ENCODE measurements at regions not wholly inside any gene's neighbourhood (a gene's known extent, or its start where the extent isn't known, plus 50 kb on each side); places are given as distances from the start of the nearest gene placed in this dataset.

- Histone ChIP-seq H3K27ac (ENCODE audit: low read depth, low read length) (peak overlapping the region; percentile 79), H3K36me3 (ENCODE audit: control insufficient read depth, insufficient read depth, low read length) (no peaks in the 10 kb centered on the region), H3K27me3 (ENCODE audit: control insufficient read depth, insufficient read depth, low read length) (no peaks in the 10 kb centered on the region), H3K4me1 (ENCODE audit: control insufficient read depth, insufficient read depth, low read length) (peaks cover 20% of the 10 kb centered on the region), H3K4me3 (ENCODE audit: low read depth, low read length) (no peak overlapping the region), H3K9me3 (ENCODE audit: control insufficient read depth, insufficient read depth, low read length) (no peaks in the 10 kb centered on the region)
- peak in 4 of 6 donors; percentile 61 to 89 (median 76) for DNase-seq (ENCODE audit: low read depth in 4 of 6, low spot score in 6 of 6)
- 22% methylated on average over 1 of the region's 4 CpGs for WGBS (ENCODE audit: insufficient coverage)
These were observed 109.3 kb upstream of the TAB2 start for GRCh38 chr6:149208134-149208601.

DNA sequence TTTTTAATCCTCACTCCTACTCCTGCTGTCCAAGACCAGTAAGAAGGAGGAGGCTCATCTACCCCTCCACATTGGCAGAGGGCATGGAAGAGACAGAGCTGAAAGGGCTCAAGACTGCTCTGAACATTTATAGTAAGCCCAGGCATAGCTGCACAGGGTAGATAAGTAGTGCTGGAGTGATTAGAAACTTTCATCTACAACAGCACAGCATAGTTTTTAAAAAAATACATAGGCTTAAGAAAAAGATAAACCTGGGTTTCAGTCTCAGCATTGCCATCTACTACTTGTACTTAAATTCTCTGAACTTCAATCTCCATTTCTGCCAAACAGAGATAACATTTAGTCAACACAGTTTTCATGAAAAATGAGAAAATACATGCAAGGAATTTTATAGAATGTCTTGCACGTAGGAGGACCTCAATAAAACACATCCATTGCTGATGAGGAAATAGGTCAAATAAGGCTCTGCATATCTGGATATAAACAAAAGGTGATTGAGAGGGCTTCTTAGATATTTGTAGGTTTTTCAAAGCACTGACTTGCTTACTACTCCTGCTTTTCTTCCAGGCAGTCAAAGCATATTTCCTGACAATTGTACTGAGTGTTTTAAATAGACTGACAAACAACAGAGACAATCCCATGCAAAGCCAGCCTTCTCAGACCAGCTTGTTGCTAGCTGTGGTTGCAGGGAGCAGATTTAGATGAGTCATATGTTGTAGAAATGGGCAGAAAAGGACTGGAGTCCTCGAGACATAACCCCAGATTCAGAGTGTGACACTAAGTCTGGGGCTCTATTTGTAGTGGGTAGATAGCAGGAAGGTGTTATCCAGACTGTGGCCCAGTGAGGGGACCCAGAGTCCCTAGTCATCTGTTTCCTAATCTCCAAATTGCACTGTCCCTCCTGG lies 107.4 kb upstream of the TAB2 start:
- Histone ChIP-seq H3K27ac (ENCODE audit: low read depth, low read length) (peak overlapping the region; percentile 10), H3K9me3 (ENCODE audit: control insufficient read depth, insufficient read depth, low read length) (no peaks in the 10 kb centered on the region), H3K36me3 (ENCODE audit: control insufficient read depth, insufficient read depth, low read length) (no peaks in the 10 kb centered on the region), H3K4me3 (ENCODE audit: low read depth, low read length) (no peak overlapping the region), H3K27me3 (ENCODE audit: control insufficient read depth, insufficient read depth, low read length) (no peaks in the 10 kb centered on the region), H3K4me1 (ENCODE audit: control insufficient read depth, insufficient read depth, low read length) (peaks cover 31% of the 10 kb centered on the region)
- DNase-seq (ENCODE audit: low read depth in 4 of 6, low spot score in 6 of 6), result no peak
- WGBS (ENCODE audit: insufficient coverage), result 67% methylated on average over 1 of the region's 2 CpGs

DNA sequence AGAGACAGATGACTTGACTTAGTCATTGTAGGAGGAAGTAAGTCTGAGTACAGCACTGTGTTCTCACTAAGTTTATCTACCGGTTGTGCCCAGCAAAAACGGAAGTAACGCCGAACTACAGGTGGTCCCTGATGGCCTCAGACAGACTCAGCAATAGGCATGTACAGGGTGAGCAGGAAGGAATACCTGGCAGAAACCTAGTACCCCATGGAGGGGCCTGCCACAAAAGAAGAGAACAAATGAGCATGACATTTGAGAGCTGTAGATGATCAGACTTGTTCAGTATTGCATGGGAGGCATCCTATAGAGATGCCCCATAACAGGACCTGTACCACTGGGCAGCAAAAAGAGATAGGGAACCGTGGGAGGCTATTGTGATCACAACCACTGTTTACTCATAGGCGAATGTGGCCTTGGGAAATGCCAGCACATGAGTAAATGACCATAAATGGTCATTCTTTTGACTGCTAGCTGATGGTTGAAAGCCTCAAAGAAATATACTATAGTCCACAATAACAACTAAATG lies 106.4 kb upstream of the TAB2 start:
- H3K9me3 ChIP-seq (ENCODE audit: control insufficient read depth, insufficient read depth, low read length), result no peaks in the 10 kb centered on the region
- H3K4me3 ChIP-seq (ENCODE audit: low read depth, low read length), result no peak overlapping the region
- no peaks in the 10 kb centered on the region for H3K36me3 ChIP-seq (ENCODE audit: control insufficient read depth, insufficient read depth, low read length)
- peak overlapping the region; percentile 85 for H3K27ac ChIP-seq (ENCODE audit: low read depth, low read length)
- 81% methylated on average over 6 of the region's 6 CpGs for WGBS (ENCODE audit: insufficient coverage)
- no peak for DNase-seq (ENCODE audit: low read depth in 4 of 6, low spot score in 6 of 6)
- H3K4me1 ChIP-seq (ENCODE audit: control insufficient read depth, insufficient read depth, low read length), result peaks cover 31% of the 10 kb centered on the region
- H3K27me3 ChIP-seq (ENCODE audit: control insufficient read depth, insufficient read depth, low read length), result no peaks in the 10 kb centered on the region

- WGBS (ENCODE audit: insufficient coverage), result no CpG with 5 or more reads among the region's 6 CpGs
- Histone ChIP-seq H3K4me1 (ENCODE audit: control insufficient read depth, insufficient read depth, low read length) (peaks cover 33% of the 10 kb centered on the region), H3K36me3 (ENCODE audit: control insufficient read depth, insufficient read depth, low read length) (no peaks in the 10 kb centered on the region), H3K4me3 (ENCODE audit: low read depth, low read length) (no peak overlapping the region), H3K27ac (ENCODE audit: low read depth, low read length) (peak overlapping the region; percentile 85), H3K9me3 (ENCODE audit: control insufficient read depth, insufficient read depth, low read length) (no peaks in the 10 kb centered on the region), H3K27me3 (ENCODE audit: control insufficient read depth, insufficient read depth, low read length) (no peaks in the 10 kb centered on the region)
- peak in 5 of 6 donors; percentile 69 to 93 (median 81) for DNase-seq (ENCODE audit: low read depth in 4 of 6, low spot score in 6 of 6)
These were observed 105.3 kb upstream of the TAB2 start for GRCh38 chr6:149212206-149212605.

GRCh38 chr6:149212892-149213801 lies 104.4 kb upstream of the TAB2 start:
- H3K4me1 ChIP-seq (ENCODE audit: control insufficient read depth, insufficient read depth, low read length), result peaks cover 27% of the 10 kb centered on the region
- no peaks in the 10 kb centered on the region for H3K27me3 ChIP-seq (ENCODE audit: control insufficient read depth, insufficient read depth, low read length)
- H3K9me3 ChIP-seq (ENCODE audit: control insufficient read depth, insufficient read depth, low read length), result no peaks in the 10 kb centered on the region
- H3K27ac ChIP-seq (ENCODE audit: low read depth, low read length), result peak overlapping the region; percentile 85
- peak in 1 of 6 donors; percentile 43 for DNase-seq (ENCODE audit: low read depth in 4 of 6, low spot score in 6 of 6)
- H3K36me3 ChIP-seq (ENCODE audit: control insufficient read depth, insufficient read depth, low read length), result no peaks in the 10 kb centered on the region
- 56% methylated on average over 8 of the region's 9 CpGs for WGBS (ENCODE audit: insufficient coverage)
- H3K4me3 ChIP-seq (ENCODE audit: low read depth, low read length), result no peak overlapping the region

- H3K4me3 ChIP-seq (ENCODE audit: low read depth, low read length), result no peak overlapping the region
- H3K9me3 ChIP-seq (ENCODE audit: control insufficient read depth, insufficient read depth, low read length), result no peaks in the 10 kb centered on the region
- 85% methylated on average over 3 of the region's 4 CpGs for WGBS (ENCODE audit: insufficient coverage)
- no peaks in the 10 kb centered on the region for H3K27me3 ChIP-seq (ENCODE audit: control insufficient read depth, insufficient read depth, low read length)
- H3K27ac ChIP-seq (ENCODE audit: low read depth, low read length), result peak overlapping the region; percentile 85
- H3K36me3 ChIP-seq (ENCODE audit: control insufficient read depth, insufficient read depth, low read length), result no peaks in the 10 kb centered on the region
- peaks cover 21% of the 10 kb centered on the region for H3K4me1 ChIP-seq (ENCODE audit: control insufficient read depth, insufficient read depth, low read length)
- DNase-seq (ENCODE audit: low read depth in 4 of 6, low spot score in 6 of 6), result no peak
These were observed 103.7 kb upstream of the TAB2 start for GRCh38 chr6:149213829-149214228.

DNA sequence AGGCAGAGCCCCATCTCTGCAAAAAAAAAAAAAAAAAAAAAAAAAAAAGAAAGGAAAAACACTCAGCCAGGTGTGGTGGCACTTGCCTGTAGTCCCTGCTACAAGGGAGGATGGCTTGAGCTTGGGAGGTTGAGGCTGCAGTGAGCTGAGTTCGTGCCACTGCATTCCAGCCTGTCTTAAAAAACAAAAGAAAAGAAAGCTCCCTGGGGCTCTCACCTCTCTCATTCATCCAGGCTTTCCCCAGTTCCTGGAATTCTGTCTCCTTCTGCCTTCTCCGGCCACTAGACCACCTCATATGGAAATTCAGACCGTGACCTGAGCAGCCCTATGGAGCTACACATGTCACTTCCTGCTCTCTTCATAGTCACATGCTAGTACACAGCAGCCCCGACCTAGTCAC lies 101.1 kb upstream of the TAB2 start:
- Histone ChIP-seq H3K36me3 (ENCODE audit: control insufficient read depth, insufficient read depth, low read length) (no peaks in the 10 kb centered on the region), H3K27ac (ENCODE audit: low read depth, low read length) (no peak overlapping the region), H3K27me3 (ENCODE audit: control insufficient read depth, insufficient read depth, low read length) (no peaks in the 10 kb centered on the region), H3K4me1 (ENCODE audit: control insufficient read depth, insufficient read depth, low read length) (peaks cover 19% of the 10 kb centered on the region), H3K4me3 (ENCODE audit: low read depth, low read length) (no peak overlapping the region), H3K9me3 (ENCODE audit: control insufficient read depth, insufficient read depth, low read length) (no peaks in the 10 kb centered on the region)
- DNase-seq (ENCODE audit: low read depth in 4 of 6, low spot score in 6 of 6), result no peak
- WGBS (ENCODE audit: insufficient coverage), result 86% methylated on average over 4 of the region's 4 CpGs

DNA sequence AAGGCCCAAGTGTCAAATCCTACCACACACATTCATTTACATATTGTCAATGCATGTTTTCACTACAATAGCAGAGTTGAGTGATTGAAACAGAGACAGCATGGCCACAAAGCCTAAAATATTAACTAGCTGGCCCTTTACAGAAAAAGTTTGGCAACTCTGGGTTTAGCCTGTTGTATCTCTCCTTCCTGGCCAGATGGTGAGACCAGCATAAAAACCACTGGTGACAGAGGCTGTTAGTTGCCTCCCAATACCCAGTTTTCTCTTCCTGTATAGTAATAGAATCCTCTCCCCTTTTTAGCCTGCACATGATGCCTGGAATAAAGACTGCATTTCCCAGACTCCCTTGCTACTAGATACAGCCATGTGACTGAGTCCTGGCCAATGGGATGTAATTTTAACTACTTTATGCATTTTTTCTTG lies 100.0 kb upstream of the TAB2 start:
- Histone ChIP-seq H3K9me3 (ENCODE audit: control insufficient read depth, insufficient read depth, low read length) (no peaks in the 10 kb centered on the region), H3K27ac (ENCODE audit: low read depth, low read length) (peak overlapping the region; percentile 70), H3K27me3 (ENCODE audit: control insufficient read depth, insufficient read depth, low read length) (no peaks in the 10 kb centered on the region), H3K4me1 (ENCODE audit: control insufficient read depth, insufficient read depth, low read length) (peaks cover 22% of the 10 kb centered on the region), H3K36me3 (ENCODE audit: control insufficient read depth, insufficient read depth, low read length) (no peaks in the 10 kb centered on the region), H3K4me3 (ENCODE audit: low read depth, low read length) (no peak overlapping the region)
- DNase-seq (ENCODE audit: low read depth in 4 of 6, low spot score in 6 of 6), result no peak

DNA sequence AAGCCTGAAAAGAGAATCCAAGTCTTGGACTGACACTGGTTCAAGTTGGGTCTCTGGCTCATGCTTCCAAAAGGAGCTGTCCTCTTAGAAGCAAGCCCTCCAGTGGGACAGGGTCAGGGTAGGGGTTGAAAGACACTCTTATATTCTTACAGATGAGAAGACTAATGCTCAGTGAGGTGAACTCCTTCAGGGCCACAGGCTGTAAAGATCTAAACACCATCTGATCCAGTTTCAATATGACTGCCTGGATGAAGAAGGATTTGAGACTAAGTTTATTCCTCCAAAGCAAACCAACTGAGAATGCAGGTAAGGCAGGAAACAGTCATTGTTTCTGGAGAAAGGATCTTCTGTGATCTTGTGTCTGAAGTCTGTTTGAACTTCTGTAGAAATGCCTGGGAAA lies 99.0 kb upstream of the TAB2 start:
- no peaks in the 10 kb centered on the region for H3K9me3 ChIP-seq (ENCODE audit: control insufficient read depth, insufficient read depth, low read length)
- peak overlapping the region; percentile 70 for H3K27ac ChIP-seq (ENCODE audit: low read depth, low read length)
- DNase-seq (ENCODE audit: low read depth in 4 of 6, low spot score in 6 of 6), result peak in 1 of 6 donors; percentile 65
- H3K27me3 ChIP-seq (ENCODE audit: control insufficient read depth, insufficient read depth, low read length), result no peaks in the 10 kb centered on the region
- peaks cover 15% of the 10 kb centered on the region for H3K4me1 ChIP-seq (ENCODE audit: control insufficient read depth, insufficient read depth, low read length)
- H3K36me3 ChIP-seq (ENCODE audit: control insufficient read depth, insufficient read depth, low read length), result no peaks in the 10 kb centered on the region
- peak overlapping the region; percentile 4 for H3K4me3 ChIP-seq (ENCODE audit: low read depth, low read length)
